ENCODE measurements at regions not wholly inside any gene's neighbourhood (a gene's known extent, or its start where the extent isn't known, plus 50 kb on each side); places are given as distances from the start of the nearest gene placed in this dataset.

DNA sequence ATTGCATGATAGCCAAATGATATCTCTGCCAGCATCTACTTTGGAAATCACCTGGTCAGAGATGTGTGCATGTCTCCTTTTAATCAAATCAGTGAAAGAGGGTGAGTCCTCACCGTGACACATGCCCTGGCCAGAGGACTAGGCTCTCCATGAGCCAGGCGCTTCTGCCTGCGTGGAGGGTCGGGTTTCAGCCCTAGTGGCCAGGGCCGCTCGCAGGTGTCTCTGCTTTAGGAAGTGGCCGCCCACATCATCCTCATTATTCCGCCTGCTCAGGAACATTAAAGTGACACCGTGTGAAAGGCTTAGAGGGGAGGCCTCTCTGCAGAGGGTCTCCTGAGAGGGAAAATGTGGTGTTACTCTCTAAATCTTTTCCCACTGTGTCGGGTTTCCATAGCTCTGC lies 173.6 kb upstream of the PRKCQ start:
- Histone ChIP-seq H3K4me1 (ENCODE audit: insufficient read depth, insufficient read length) (no peaks in the 10 kb centered on the region), H3K4me3 (ENCODE audit: insufficient read length, low read depth) (no peak overlapping the region), H3K27me3 (ENCODE audit: insufficient read depth, insufficient read length) (no peaks in the 10 kb centered on the region), H3K9me3 (ENCODE audit: insufficient read depth, low read length) (no peaks in the 10 kb centered on the region), H3K9ac (ENCODE audit: insufficient read length, low read depth) (no peak overlapping the region), H3K36me3 (ENCODE audit: insufficient read depth, insufficient read length, low read length) (no peaks in the 10 kb centered on the region)
- TF ChIP-seq ZNF274 (IDR thresholded peaks at IDR 0.05; ENCODE audit: low read depth, low read length) (no peak), YY1 (IDR thresholded peaks at IDR 0.05; ENCODE audit: insufficient read depth, insufficient read length) (no peak), SUZ12 (IDR thresholded peaks at IDR 0.05; ENCODE audit: extremely low read depth, insufficient read depth, insufficient read length) (no peak)
- no peak for DNase-seq (ENCODE audit: low read depth, low spot score)

DNA sequence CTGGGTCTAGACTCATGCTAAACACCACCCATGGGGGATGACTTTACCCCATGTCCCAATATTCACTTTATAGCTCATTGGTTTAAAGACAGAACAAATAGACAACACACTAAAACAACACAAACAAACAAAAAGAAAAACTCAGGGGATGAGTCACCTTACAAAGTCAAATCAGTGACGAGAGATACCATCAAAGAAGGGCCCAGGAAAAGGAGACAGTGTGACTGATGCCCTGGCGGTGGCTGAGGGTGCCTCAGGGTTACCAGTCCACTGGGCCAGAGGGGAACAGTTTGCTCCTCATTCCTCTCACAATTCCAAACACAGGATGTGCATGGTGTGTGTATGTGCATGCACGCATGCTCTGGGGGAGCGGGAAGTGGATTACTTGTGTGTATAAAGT lies 171.3 kb upstream of the PRKCQ start:
- Histone ChIP-seq H3K4me1 (ENCODE audit: insufficient read depth, insufficient read length) (no peaks in the 10 kb centered on the region), H3K4me3 (ENCODE audit: insufficient read length, low read depth) (no peak overlapping the region), H3K9ac (ENCODE audit: insufficient read length, low read depth) (no peak overlapping the region), H3K27me3 (ENCODE audit: insufficient read depth, insufficient read length) (no peaks in the 10 kb centered on the region), H3K9me3 (ENCODE audit: insufficient read depth, low read length) (no peaks in the 10 kb centered on the region), H3K36me3 (ENCODE audit: insufficient read depth, insufficient read length, low read length) (no peaks in the 10 kb centered on the region)
- no peak for DNase-seq (ENCODE audit: low read depth, low spot score)
- TF ChIP-seq SUZ12 (IDR thresholded peaks at IDR 0.05; ENCODE audit: extremely low read depth, insufficient read depth, insufficient read length): no peak
- no peak for TF ChIP-seq ZNF274 (IDR thresholded peaks at IDR 0.05; ENCODE audit: low read depth, low read length)
- no peak for TF ChIP-seq YY1 (IDR thresholded peaks at IDR 0.05; ENCODE audit: insufficient read depth, insufficient read length)

GRCh38 chr10:6748981-6749635 lies 169.0 kb upstream of the PRKCQ start:
- Histone ChIP-seq H3K9ac (ENCODE audit: insufficient read length, low read depth) (no peak overlapping the region), H3K4me1 (ENCODE audit: insufficient read depth, insufficient read length) (no peaks in the 10 kb centered on the region), H3K4me3 (ENCODE audit: insufficient read length, low read depth) (no peak overlapping the region), H3K36me3 (ENCODE audit: insufficient read depth, insufficient read length, low read length) (no peaks in the 10 kb centered on the region), H3K27me3 (ENCODE audit: insufficient read depth, insufficient read length) (no peaks in the 10 kb centered on the region), H3K9me3 (ENCODE audit: insufficient read depth, low read length) (no peaks in the 10 kb centered on the region)
- DNase-seq (ENCODE audit: low read depth, low spot score): no peak
- TF ChIP-seq ZNF274 (IDR thresholded peaks at IDR 0.05; ENCODE audit: low read depth, low read length) (no peak), YY1 (IDR thresholded peaks at IDR 0.05; ENCODE audit: insufficient read depth, insufficient read length) (no peak), SUZ12 (IDR thresholded peaks at IDR 0.05; ENCODE audit: extremely low read depth, insufficient read depth, insufficient read length) (no peak)

DNA sequence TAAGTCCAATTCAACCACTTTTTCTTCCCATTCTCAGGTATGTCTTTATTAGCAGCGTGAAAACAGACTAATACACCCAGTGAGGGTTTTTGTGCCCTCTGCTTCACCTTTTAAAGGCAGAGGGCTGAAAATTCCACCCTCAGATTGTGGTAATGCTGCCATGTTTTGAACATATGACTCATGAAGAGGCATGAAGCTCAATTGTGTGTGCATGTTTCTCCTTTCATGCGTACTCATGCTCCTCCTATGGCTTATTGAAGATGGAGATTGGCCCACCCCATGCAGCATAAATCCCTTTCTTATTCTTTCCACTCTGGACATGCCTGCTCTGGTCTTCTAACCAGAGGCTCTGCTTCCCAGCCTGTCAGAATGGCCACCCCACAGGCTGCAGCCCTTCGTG lies 168.0 kb upstream of the PRKCQ start:
- Histone ChIP-seq H3K4me3 (ENCODE audit: insufficient read length, low read depth) (no peak overlapping the region), H3K9ac (ENCODE audit: insufficient read length, low read depth) (no peak overlapping the region), H3K27me3 (ENCODE audit: insufficient read depth, insufficient read length) (no peaks in the 10 kb centered on the region), H3K4me1 (ENCODE audit: insufficient read depth, insufficient read length) (no peaks in the 10 kb centered on the region), H3K36me3 (ENCODE audit: insufficient read depth, insufficient read length, low read length) (no peaks in the 10 kb centered on the region), H3K9me3 (ENCODE audit: insufficient read depth, low read length) (no peaks in the 10 kb centered on the region)
- TF ChIP-seq SUZ12 (IDR thresholded peaks at IDR 0.05; ENCODE audit: extremely low read depth, insufficient read depth, insufficient read length): no peak
- no peak for TF ChIP-seq ZNF274 (IDR thresholded peaks at IDR 0.05; ENCODE audit: low read depth, low read length)
- no peak for TF ChIP-seq YY1 (IDR thresholded peaks at IDR 0.05; ENCODE audit: insufficient read depth, insufficient read length)
- DNase-seq (ENCODE audit: low read depth, low spot score): no peak

DNA sequence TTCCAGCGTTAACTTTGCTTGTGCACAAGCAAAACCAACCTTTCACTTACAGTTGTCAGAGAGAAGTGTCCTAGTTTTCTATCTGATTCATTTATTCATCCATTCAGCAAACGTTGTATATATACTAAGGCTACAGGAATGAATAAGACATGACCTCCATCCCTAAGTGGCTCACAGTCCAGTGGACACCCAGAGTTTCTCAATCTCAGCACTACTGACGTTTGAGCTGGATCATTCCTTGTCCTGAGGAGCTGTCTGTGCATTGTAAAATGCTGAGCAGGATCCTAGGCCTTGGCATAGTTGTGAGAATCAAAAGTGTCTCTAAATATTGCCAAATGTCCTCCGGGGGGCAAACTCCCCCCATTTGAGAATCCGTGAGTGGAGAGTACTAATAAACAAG lies 166.7 kb upstream of the PRKCQ start:
- no peak overlapping the region for H3K4me3 ChIP-seq (ENCODE audit: insufficient read length, low read depth)
- no peak overlapping the region for H3K9ac ChIP-seq (ENCODE audit: insufficient read length, low read depth)
- no peak for DNase-seq (ENCODE audit: low read depth, low spot score)
- H3K9me3 ChIP-seq (ENCODE audit: insufficient read depth, low read length): no peaks in the 10 kb centered on the region
- H3K27me3 ChIP-seq (ENCODE audit: insufficient read depth, insufficient read length): no peaks in the 10 kb centered on the region
- H3K36me3 ChIP-seq (ENCODE audit: insufficient read depth, insufficient read length, low read length): no peaks in the 10 kb centered on the region
- TF ChIP-seq YY1 (IDR thresholded peaks at IDR 0.05; ENCODE audit: insufficient read depth, insufficient read length) (no peak), SUZ12 (IDR thresholded peaks at IDR 0.05; ENCODE audit: extremely low read depth, insufficient read depth, insufficient read length) (no peak), ZNF274 (IDR thresholded peaks at IDR 0.05; ENCODE audit: low read depth, low read length) (no peak)
- H3K4me1 ChIP-seq (ENCODE audit: insufficient read depth, insufficient read length): no peaks in the 10 kb centered on the region

- no peaks in the 10 kb centered on the region for H3K4me1 ChIP-seq (ENCODE audit: insufficient read depth, insufficient read length)
Measured at GRCh38 chr10:6743291-6743849, 163.3 kb upstream of the PRKCQ start.

GRCh38 chr10:6741541-6741941 lies 161.5 kb upstream of the PRKCQ start:
- H3K9me3 ChIP-seq (ENCODE audit: insufficient read depth, low read length): no peaks in the 10 kb centered on the region
- no peak for TF ChIP-seq SUZ12 (IDR thresholded peaks at IDR 0.05; ENCODE audit: extremely low read depth, insufficient read depth, insufficient read length)
- no peak for TF ChIP-seq ZNF274 (IDR thresholded peaks at IDR 0.05; ENCODE audit: low read depth, low read length)
- TF ChIP-seq YY1 (IDR thresholded peaks at IDR 0.05; ENCODE audit: insufficient read depth, insufficient read length): no peak
- no peaks in the 10 kb centered on the region for H3K4me1 ChIP-seq (ENCODE audit: insufficient read depth, insufficient read length)
- no peaks in the 10 kb centered on the region for H3K36me3 ChIP-seq (ENCODE audit: insufficient read depth, insufficient read length, low read length)
- no peak overlapping the region for H3K9ac ChIP-seq (ENCODE audit: insufficient read length, low read depth)
- H3K4me3 ChIP-seq (ENCODE audit: insufficient read length, low read depth): no peak overlapping the region
- H3K27me3 ChIP-seq (ENCODE audit: insufficient read depth, insufficient read length): no peaks in the 10 kb centered on the region
- DNase-seq (ENCODE audit: low read depth, low spot score): no peak

More at GRCh38 chr10:6743291-6743849, 163.3 kb upstream of the PRKCQ start:
- Histone ChIP-seq H3K27me3 (ENCODE audit: insufficient read depth, insufficient read length) (no peaks in the 10 kb centered on the region), H3K9ac (ENCODE audit: insufficient read length, low read depth) (no peak overlapping the region), H3K9me3 (ENCODE audit: insufficient read depth, low read length) (no peaks in the 10 kb centered on the region), H3K36me3 (ENCODE audit: insufficient read depth, insufficient read length, low read length) (no peaks in the 10 kb centered on the region), H3K4me3 (ENCODE audit: insufficient read length, low read depth) (no peak overlapping the region)
- no peak for TF ChIP-seq YY1 (IDR thresholded peaks at IDR 0.05; ENCODE audit: insufficient read depth, insufficient read length)
- TF ChIP-seq ZNF274 (IDR thresholded peaks at IDR 0.05; ENCODE audit: low read depth, low read length): no peak
- TF ChIP-seq SUZ12 (IDR thresholded peaks at IDR 0.05; ENCODE audit: extremely low read depth, insufficient read depth, insufficient read length): no peak
- DNase-seq (ENCODE audit: low read depth, low spot score): no peak

All from NT2/D1 (cell line).